K562 (cell line): ENCODE measurements at regions not wholly inside any gene's neighbourhood (a gene's known extent, or its start where the extent isn't known, plus 50 kb on each side); places are given as distances from the start of the nearest gene placed in this dataset.

Source experiments
- ATAC-seq: fragments of 200-7000 bp; cut with Tn5 transposase; 3 replicates; pipeline ENCODE4 v1.9.1; 2020; ENCODE audit warnings: moderate library complexity
- BruUV-seq: library from RNA; stranded (reverse); fragments of 400-500 nt; replicated peaks from 2 replicates; lab custom pipeline; 2021; lab: Mats Ljungman, UMichigan
- CTCF ChIA-PET: fragments of 300-600 bp; formaldehyde crosslinking; extraction: SDS; loops from one replicate; lab custom pipeline; 2021; ENCODE audit warnings: low intra/inter-chr PET ratio; lab: Yijun Ruan, JAX
- POLR2A ChIA-PET: fragments of 300-600, 350-650 bp; sonication (Branson Sonifier 250); formaldehyde crosslinking; extraction: SDS; loops from one replicate; lab custom pipeline; 2021; ENCODE audit warnings: antibody characterized with exemption, inconsistent platforms; lab: Yijun Ruan, JAX
- DNase-seq, 4 experiments: peaks; one replicate each; pipeline versions ENCODE4 v3.0.0 to v3.0.0-alpha.2; 2011 to 2018; ENCODE audit warnings: low spot score in 3 of 4, mixed read lengths in 3 of 4; ENCODE audit errors: extremely low read depth in 1 of 4
- FAIRE-seq: peaks from 2 replicates; lab custom pipeline; 2011; peaks lifted over from hg19 to GRCh38; lab: Jason Lieb, UNC
- H2AFZ ChIP-seq: 2 replicates; pipeline ENCODE4 v1.6.0; 2011; ENCODE audit warnings: low read depth, low read length, control low read depth, inconsistent platforms
- H3K27ac ChIP-seq: fragments of 200-600 bp; 3 replicates; pipeline ENCODE4 v1.8.0; 2011; ENCODE audit warnings: low read depth, mild to moderate bottlenecking, control low read depth, inconsistent platforms, low read length, moderate library complexity, mixed read lengths; ENCODE audit errors: extremely low read depth
- H3K27me3 ChIP-seq, 2 experiments: fragments of 300-600 bp in 1 of 2; 2 replicates in 1 of 2; 3 replicates in 1 of 2; pipeline versions ENCODE4 v1.6.0 to v1.8.0; 2011; ENCODE audit warnings: inconsistent platforms in 2 of 2, low read length in 2 of 2, mild to moderate bottlenecking in 1 of 2, mixed read lengths in 1 of 2, moderate library complexity in 1 of 2; ENCODE audit not compliant: control insufficient read depth in 2 of 2, insufficient read depth in 2 of 2
- H3K36me3 ChIP-seq: fragments of 300-600 bp; 3 replicates; pipeline ENCODE4 v1.8.0; 2011; ENCODE audit warnings: mild to moderate bottlenecking, low read length, inconsistent platforms; ENCODE audit not compliant: control insufficient read depth, insufficient read depth
- H3K4me1 ChIP-seq, 2 experiments: fragments of 200-600 bp in 1 of 2; replicated peaks in 1 of 2; 2 replicates in 1 of 2; 3 replicates in 1 of 2; pipeline versions ENCODE4 v1.5.1 to v1.8.0; 2011; ENCODE audit warnings: inconsistent platforms in 2 of 2, low read length in 2 of 2, mild to moderate bottlenecking in 1 of 2, mixed read lengths in 1 of 2, moderate library complexity in 1 of 2; ENCODE audit not compliant: control insufficient read depth in 2 of 2, insufficient read depth in 2 of 2
- H3K4me2 ChIP-seq: 2 replicates; pipeline ENCODE4 v1.6.1; 2011; ENCODE audit warnings: low read length, control low read depth, inconsistent platforms, mixed read lengths; ENCODE audit not compliant: insufficient read depth
- H3K4me3 ChIP-seq: fragments of 200-600 bp; sonication (generic), shearing (Covaris generic); 2 replicates; pipeline ENCODE4 v1.5.1; 2016; ENCODE audit warnings: control low read depth, inconsistent platforms
- H3K79me2 ChIP-seq: fragments of 200-600 bp; 3 replicates; pipeline ENCODE4 v1.8.0; 2011; ENCODE audit warnings: low read length, inconsistent platforms; ENCODE audit not compliant: control insufficient read depth, insufficient read depth
- H3K9ac ChIP-seq, 2 experiments: 2 replicates each; pipeline versions ENCODE4 v1.6.0 to v1.6.1; 2011; ENCODE audit warnings: low read depth in 2 of 2, low read length in 2 of 2, control low read depth in 1 of 2, inconsistent platforms in 1 of 2, mild to moderate bottlenecking in 1 of 2, mixed read lengths in 1 of 2; ENCODE audit not compliant: insufficient read depth in 1 of 2
- H3K9me1 ChIP-seq: one replicate; pipeline ENCODE4 v1.6.0; 2011; ENCODE audit warnings: inconsistent platforms, mild to moderate bottlenecking, low read length, moderate library complexity; ENCODE audit not compliant: control insufficient read depth, insufficient read depth
- H3K9me3 ChIP-seq: replicated peaks from 2 replicates; pipeline ENCODE4 v1.5.1; 2011; ENCODE audit warnings: low read depth, low read length, inconsistent platforms; ENCODE audit not compliant: control insufficient read depth, insufficient read depth
- H4K20me1 ChIP-seq: replicated peaks from 2 replicates; pipeline ENCODE4 v1.6.1; 2011; ENCODE audit warnings: low read length, inconsistent platforms, mixed read lengths; ENCODE audit not compliant: control insufficient read depth, insufficient read depth
- FIP1L1 ChIP-seq: fragments of 200-400 bp; formaldehyde crosslinking; IDR thresholded peaks from 2 replicates; pipeline ENCODE4 v1.6.1; 2018; ENCODE audit warnings: mild to moderate bottlenecking, low read depth, low read length; ENCODE audit not compliant: poor library complexity, severe bottlenecking
- HMG20B ChIP-seq: fragments of 250-450 bp; sonication (Bioruptor Pico); IDR thresholded peaks from 2 replicates; pipeline ENCODE4 v1.5.0; 2021; ENCODE audit warnings: mild to moderate bottlenecking
- JUNB ChIP-seq: fragments of 450-650 bp; formaldehyde crosslinking; conservative IDR thresholded peaks from 2 replicates; pipeline ENCODE4 v1.4.0; 2020; ENCODE audit warnings: mild to moderate bottlenecking
- MYNN ChIP-seq, 2 experiments: sonication (generic); formaldehyde crosslinking in 1 of 2; IDR thresholded peaks; 2 replicates each; pipeline versions ENCODE4 v1.5.0 to v1.6.1; 2016 to 2020; ENCODE audit warnings: antibody characterized with exemption in 1 of 2, missing genetic modification reagents in 1 of 2
- NCOA6 ChIP-seq: fragments of 450-650 bp; IDR thresholded peaks from 2 replicates; pipeline ENCODE4 v1.6.1; 2017; ENCODE audit warnings: mild to moderate bottlenecking
- NR4A1 ChIP-seq, 2 experiments: fragments of 250-450 bp in 1 of 2; fragments of 450-650 bp in 1 of 2; sonication (Bioruptor Pico) in 1 of 2; IDR thresholded peaks; 2 replicates each; pipeline versions ENCODE4 v1.4.0 to v1.6.1; 2016 to 2020; ENCODE audit warnings: mild to moderate bottlenecking in 2 of 2, missing compliant biosample characterization in 1 of 2, missing genetic modification characterization in 1 of 2, moderate library complexity in 1 of 2
- NUFIP1 ChIP-seq: fragments of 450-650 bp; IDR thresholded peaks from 2 replicates; pipeline ENCODE4 v1.6.1; 2018; ENCODE audit not compliant: partially characterized antibody
- SNIP1 ChIP-seq: fragments of 450-650 bp; IDR thresholded peaks from 2 replicates; pipeline ENCODE4 v1.7.1; 2017; ENCODE audit warnings: low read depth, mild to moderate bottlenecking
- TCF7 ChIP-seq: sonication (generic); IDR thresholded peaks from 2 replicates; pipeline ENCODE4 v1.6.1; 2016; ENCODE audit warnings: antibody characterized with exemption, borderline replicate concordance
- WGBS: fragments of 100-300 bp; shearing (Covaris generic); methylation state at CpG from one replicate; pipeline ENCODE4 v1.1.6; 2016; ENCODE audit warnings: low coverage, mixed read lengths; ENCODE audit not compliant: insufficient coverage; ENCODE audit errors: missing lambda C conversion rate; 5-methylcytosine and 5-hydroxymethylcytosine counted together
- in situ Hi-C: fragments of 300-500 bp; cut with MboI; formaldehyde crosslinking; loops from 4 replicates; pipeline ENCODE4 v1.15.0; 2018; ENCODE audit warnings: inconsistent platforms, mixed read lengths
- intact Hi-C: fragments of 100-400 bp; cut with micrococcal nuclease; formaldehyde crosslinking; loops from 2 replicates; pipeline ENCODE4 v1.14.2; 2022
- TF ChIP-seq, protein P1 (sequence below): sonication (generic); formaldehyde crosslinking; IDR thresholded peaks from 2 replicates; pipeline ENCODE4 v1.8.0; 2023; ENCODE audit warnings: mild to moderate bottlenecking, missing genetic modification reagents

DNA sequence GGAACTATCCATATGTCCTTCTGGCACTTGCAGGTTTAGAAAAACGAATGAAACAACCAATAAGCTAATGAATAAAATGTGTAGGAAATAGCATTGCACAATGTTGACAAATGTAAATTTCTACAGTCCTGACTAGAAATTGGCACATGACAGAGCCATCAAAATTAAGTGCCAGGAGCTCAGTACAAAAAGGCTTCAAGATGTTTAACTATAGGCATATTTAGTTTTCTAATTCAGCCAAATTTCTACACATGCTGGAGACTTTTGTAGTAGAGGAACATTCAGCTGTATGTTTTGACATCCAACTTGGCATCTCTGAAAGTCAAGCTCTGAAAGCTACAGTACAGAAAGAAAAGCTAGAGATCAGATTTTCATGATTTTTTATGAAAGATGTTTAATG, 1999.4 kb upstream of the AGA start:
- POLR2A ChIA-PET: no interaction called here
- in situ Hi-C loops: no loop called here
- 0% methylated on average over 1 of the region's 1 CpG for WGBS

DNA sequence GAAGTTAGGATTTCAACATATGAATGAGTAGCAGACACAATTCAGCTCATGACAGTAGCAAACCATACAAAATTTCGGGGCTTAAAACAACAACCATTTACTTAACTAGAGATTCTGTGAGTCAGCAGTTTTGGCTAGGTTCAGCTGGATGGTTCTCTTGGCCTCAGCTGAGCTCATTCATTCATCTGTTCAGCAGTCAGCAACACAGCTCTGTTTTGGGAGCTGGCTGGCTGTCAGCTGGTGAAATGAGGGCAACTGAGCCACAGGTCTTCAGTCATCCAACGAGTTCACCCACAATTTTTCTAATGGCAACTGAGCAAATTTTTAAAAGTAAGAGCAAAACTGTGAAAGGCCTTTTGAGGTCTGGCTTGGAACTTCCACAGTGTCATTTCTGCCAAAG, 2005.1 kb upstream of the AGA start:
- no peaks in the 10 kb centered on the region for H3K79me2 ChIP-seq
- DNase-seq: no peak
- intact Hi-C loops (no loop called here), in situ Hi-C loops (no loop called here)
- no peak overlapping the region for H3K4me3 ChIP-seq
- ATAC-seq: no peak
- no peak overlapping the region for H2AFZ ChIP-seq
- H3K27ac ChIP-seq: no peak overlapping the region
- no TSS peak for BruUV-seq
- no peak overlapping the region for H3K9ac ChIP-seq
- H3K36me3 ChIP-seq: no peaks in the 10 kb centered on the region
- no peaks in the 10 kb centered on the region for H3K9me3 ChIP-seq
- no peaks in the 10 kb centered on the region for H4K20me1 ChIP-seq
- POLR2A ChIA-PET: no interaction called here
- no peaks in the 10 kb centered on the region for H3K9me1 ChIP-seq
- H3K27me3 ChIP-seq: no peaks in the 10 kb centered on the region
- 0% methylated on average over 2 of the region's 2 CpGs for WGBS
- FAIRE-seq: no peak
- CTCF ChIA-PET: no interaction called here
- no peaks in the 10 kb centered on the region for H3K4me1 ChIP-seq
- no peak overlapping the region for H3K4me2 ChIP-seq
- TF ChIP-seq FIP1L1 (no peak), HMG20B (CRISPR knock-in tag) (no peak), JUNB (CRISPR knock-in tag) (no peak), TCF7 (no peak), SNIP1 (no peak)
- TF ChIP-seq, protein P1, sequence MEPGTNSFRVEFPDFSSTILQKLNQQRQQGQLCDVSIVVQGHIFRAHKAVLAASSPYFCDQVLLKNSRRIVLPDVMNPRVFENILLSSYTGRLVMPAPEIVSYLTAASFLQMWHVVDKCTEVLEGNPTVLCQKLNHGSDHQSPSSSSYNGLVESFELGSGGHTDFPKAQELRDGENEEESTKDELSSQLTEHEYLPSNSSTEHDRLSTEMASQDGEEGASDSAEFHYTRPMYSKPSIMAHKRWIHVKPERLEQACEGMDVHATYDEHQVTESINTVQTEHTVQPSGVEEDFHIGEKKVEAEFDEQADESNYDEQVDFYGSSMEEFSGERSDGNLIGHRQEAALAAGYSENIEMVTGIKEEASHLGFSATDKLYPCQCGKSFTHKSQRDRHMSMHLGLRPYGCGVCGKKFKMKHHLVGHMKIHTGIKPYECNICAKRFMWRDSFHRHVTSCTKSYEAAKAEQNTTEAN (CRISPR knock-in tag): no peak

More for the DNA sequence above, 1999.4 kb upstream of the AGA start:
- ATAC-seq (no peak), FAIRE-seq (no peak), DNase-seq (no peak)
- intact Hi-C loops: no loop called here
- Histone ChIP-seq H3K4me2 (no peak overlapping the region), H3K9ac (no peak overlapping the region), H3K27ac (no peak overlapping the region), H2AFZ (no peak overlapping the region), H3K4me1 (no peaks in the 10 kb centered on the region), H4K20me1 (no peaks in the 10 kb centered on the region), H3K9me1 (no peaks in the 10 kb centered on the region), H3K9me3 (no peaks in the 10 kb centered on the region), H3K4me3 (no peak overlapping the region)
- CTCF ChIA-PET: no interaction called here
- BruUV-seq: no TSS peak
- TF ChIP-seq NCOA6 (no peak), NR4A1 (CRISPR knock-in tag; IDR thresholded peaks at IDR 0.05) (no peak), NR4A1 (tag; IDR thresholded peaks at IDR 0.05) (no peak), NUFIP1 (no peak), MYNN (IDR thresholded peaks at IDR 0.05) (no peak), MYNN (CRISPR knock-in tag; IDR thresholded peaks at IDR 0.05) (no peak)
- TF ChIP-seq, all 486 proteins: peak for 0
- H3K79me2 ChIP-seq: no peaks in the 10 kb centered on the region
- no peaks in the 10 kb centered on the region for H3K27me3 ChIP-seq
- no peaks in the 10 kb centered on the region for H3K36me3 ChIP-seq
